ENCODE measurements at regions not wholly inside any gene's neighbourhood (a gene's known extent, or its start where the extent isn't known, plus 50 kb on each side); places are given as distances from the start of the nearest gene placed in this dataset.
A peak's percentile ranks its signal among the peaks of the same experiment; 100 is the strongest.

- Histone ChIP-seq H3K27me3 (peaks cover 0 to 6% (median 0%) of the 10 kb centered on the region in 3 donors), H3K4me1 (no peaks in the 10 kb centered on the region), H3K4me3 (no peak overlapping the region), H3K27ac (no peak overlapping the region), H3K9me3 (peaks cover 0 to 8% (median 0%) of the 10 kb centered on the region in 4 donors), H3K36me3 (no peaks in the 10 kb centered on the region)
- TF ChIP-seq POLR2AphosphoS5 (IDR thresholded peaks at IDR 0.05) (no peak), POLR2A (IDR thresholded peaks at IDR 0.05) (no peak), EP300 (IDR thresholded peaks at IDR 0.05) (no peak)
- TF ChIP-seq, protein P1, sequence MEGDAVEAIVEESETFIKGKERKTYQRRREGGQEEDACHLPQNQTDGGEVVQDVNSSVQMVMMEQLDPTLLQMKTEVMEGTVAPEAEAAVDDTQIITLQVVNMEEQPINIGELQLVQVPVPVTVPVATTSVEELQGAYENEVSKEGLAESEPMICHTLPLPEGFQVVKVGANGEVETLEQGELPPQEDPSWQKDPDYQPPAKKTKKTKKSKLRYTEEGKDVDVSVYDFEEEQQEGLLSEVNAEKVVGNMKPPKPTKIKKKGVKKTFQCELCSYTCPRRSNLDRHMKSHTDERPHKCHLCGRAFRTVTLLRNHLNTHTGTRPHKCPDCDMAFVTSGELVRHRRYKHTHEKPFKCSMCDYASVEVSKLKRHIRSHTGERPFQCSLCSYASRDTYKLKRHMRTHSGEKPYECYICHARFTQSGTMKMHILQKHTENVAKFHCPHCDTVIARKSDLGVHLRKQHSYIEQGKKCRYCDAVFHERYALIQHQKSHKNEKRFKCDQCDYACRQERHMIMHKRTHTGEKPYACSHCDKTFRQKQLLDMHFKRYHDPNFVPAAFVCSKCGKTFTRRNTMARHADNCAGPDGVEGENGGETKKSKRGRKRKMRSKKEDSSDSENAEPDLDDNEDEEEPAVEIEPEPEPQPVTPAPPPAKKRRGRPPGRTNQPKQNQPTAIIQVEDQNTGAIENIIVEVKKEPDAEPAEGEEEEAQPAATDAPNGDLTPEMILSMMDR (IDR thresholded peaks at IDR 0.05), result no peak
- DNase-seq, result no peak
- intact Hi-C loops (cut with DNase I; ENCODE audit: low total_unique reads), result no loop called here
- 59 to 74% (median 74%) methylated on average over 6 of the region's 6 CpGs for WGBS, 5 donors
Observed at GRCh38 chr15:29623116-29623639, 199.1 kb downstream of the TJP1 start.

DNA sequence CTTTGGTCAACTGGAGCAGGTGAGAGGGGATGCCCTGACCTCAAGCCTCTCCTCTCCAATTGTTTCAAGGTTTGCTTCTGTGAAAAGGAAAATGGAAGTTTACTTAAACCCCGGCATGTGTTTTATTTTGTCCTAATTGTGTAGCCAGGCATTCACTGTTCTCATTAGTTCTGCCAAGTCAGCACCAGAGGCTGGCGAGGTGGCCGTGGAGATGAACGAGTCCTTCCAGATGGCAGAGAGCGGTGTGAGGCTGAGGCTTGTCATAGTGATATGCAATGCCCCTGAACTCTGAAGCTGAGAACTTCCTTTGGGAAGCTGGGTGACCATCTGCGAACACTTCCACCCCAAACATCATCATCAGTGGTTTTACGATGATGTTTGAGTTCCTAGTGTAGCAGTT lies 199.6 kb downstream of the TJP1 start:
- TF ChIP-seq, protein P1 (IDR thresholded peaks at IDR 0.05), result no peak
- no peak for TF ChIP-seq POLR2A (IDR thresholded peaks at IDR 0.05)
- no peak for TF ChIP-seq POLR2AphosphoS5 (IDR thresholded peaks at IDR 0.05)
- no peak for TF ChIP-seq EP300 (IDR thresholded peaks at IDR 0.05)

DNA sequence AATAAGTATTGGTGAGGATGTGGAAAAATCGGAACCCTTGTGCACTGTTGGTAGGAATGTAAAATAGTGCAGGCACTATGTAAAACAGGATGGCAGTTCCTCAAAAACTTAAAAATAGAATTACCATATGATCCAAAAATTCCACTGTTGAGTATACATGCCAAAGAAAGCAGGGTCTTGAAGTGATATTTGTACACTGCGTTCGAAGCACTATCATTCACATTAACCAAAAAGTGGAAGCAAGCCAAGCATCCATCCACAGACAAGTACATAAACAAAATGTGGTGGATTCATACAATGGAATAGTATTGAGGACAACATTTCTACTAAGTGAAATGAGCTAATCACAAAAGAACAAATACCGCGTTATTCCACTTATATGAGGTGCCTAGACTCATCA lies 200.7 kb downstream of the TJP1 start:
- intact Hi-C loops (cut with DNase I; ENCODE audit: low total_unique reads), result no loop called here
- H3K36me3 ChIP-seq, result no peaks in the 10 kb centered on the region
- DNase-seq, result no peak
- H3K4me1 ChIP-seq, result no peaks in the 10 kb centered on the region
- H3K27ac ChIP-seq, result no peak overlapping the region
- TF ChIP-seq EP300 (IDR thresholded peaks at IDR 0.05) (no peak), POLR2A (IDR thresholded peaks at IDR 0.05) (no peak), POLR2AphosphoS5 (IDR thresholded peaks at IDR 0.05) (no peak)
- TF ChIP-seq, protein P1 (IDR thresholded peaks at IDR 0.05), result no peak
- H3K9me3 ChIP-seq, result peaks cover 0 to 8% (median 0%) of the 10 kb centered on the region in 4 donors
- peaks cover 0 to 6% (median 0%) of the 10 kb centered on the region in 3 donors for H3K27me3 ChIP-seq
- no peak overlapping the region for H3K4me3 ChIP-seq
- WGBS, 5 donors, result 70 to 89% (median 86%) methylated on average over 5 of the region's 5 CpGs

More for the DNA sequence above, 199.6 kb downstream of the TJP1 start:
- peaks cover 0 to 6% (median 0%) of the 10 kb centered on the region in 3 donors for H3K27me3 ChIP-seq
- peaks cover 0 to 8% (median 0%) of the 10 kb centered on the region in 4 donors for H3K9me3 ChIP-seq
- peak in 1 of 2 donors; percentile 18 for DNase-seq
- no peaks in the 10 kb centered on the region for H3K4me1 ChIP-seq
- WGBS, 5 donors, result 74 to 83% (median 80%) methylated on average over 7 of the region's 7 CpGs
- no peak overlapping the region for H3K27ac ChIP-seq
- H3K4me3 ChIP-seq, result no peak overlapping the region
- intact Hi-C loops (cut with DNase I; ENCODE audit: low total_unique reads), result no loop called here
- no peaks in the 10 kb centered on the region for H3K36me3 ChIP-seq

DNA sequence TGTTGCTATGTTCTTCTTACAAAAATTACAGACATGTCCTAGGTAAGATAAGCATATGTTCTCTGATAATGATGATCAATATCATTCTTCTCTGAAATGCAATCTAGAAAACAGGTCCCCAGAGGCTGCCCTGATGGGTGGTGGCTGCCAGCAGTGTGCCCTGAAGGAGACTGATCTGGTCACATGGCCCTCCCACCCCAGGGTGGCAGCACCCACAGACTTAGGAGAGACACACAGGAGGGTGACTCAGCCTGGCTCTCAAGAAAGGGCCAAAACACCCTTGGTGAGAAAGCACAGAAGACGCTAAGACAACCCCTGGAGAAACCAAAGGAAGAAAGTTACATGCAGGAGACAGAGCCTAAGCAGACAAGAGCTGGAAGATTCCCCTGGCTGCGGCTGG lies 203.7 kb downstream of the TJP1 start:
- DNase-seq, result no peak
- Histone ChIP-seq H3K27me3 (peaks cover 0 to 13% (median 0%) of the 10 kb centered on the region in 3 donors), H3K9me3 (no peaks in the 10 kb centered on the region), H3K4me3 (no peak overlapping the region), H3K4me1 (no peaks in the 10 kb centered on the region), H3K36me3 (no peaks in the 10 kb centered on the region), H3K27ac (no peak overlapping the region)
- intact Hi-C loops (cut with DNase I; ENCODE audit: low total_unique reads), result no loop called here
- TF ChIP-seq, protein P1 (IDR thresholded peaks at IDR 0.05), result no peak
- TF ChIP-seq EP300 (IDR thresholded peaks at IDR 0.05) (no peak), POLR2A (IDR thresholded peaks at IDR 0.05) (no peak), POLR2AphosphoS5 (IDR thresholded peaks at IDR 0.05) (no peak)
- 77 to 93% (median 88%) methylated on average over 1 to 2 of the region's 2 CpGs for whole genome bisulfite sequencing, 5 donors

Data from stomach (tissue), 8 donors.